HG03469 (cell line): ENCODE measurements at regions not wholly inside any gene's neighbourhood (a gene's known extent, or its start where the extent isn't known, plus 50 kb on each side); places are given as distances from the start of the nearest gene placed in this dataset.

Experiments used
- ATAC-seq: cut with Tn5 transposase; IDR thresholded peaks from one replicate; pipeline ENCODE4 v1.9.1; 2021; ENCODE audit warnings: mild to moderate bottlenecking, moderate library complexity, moderate number of reproducible peaks; ENCODE audit not compliant: unreplicated experiment

DNA sequence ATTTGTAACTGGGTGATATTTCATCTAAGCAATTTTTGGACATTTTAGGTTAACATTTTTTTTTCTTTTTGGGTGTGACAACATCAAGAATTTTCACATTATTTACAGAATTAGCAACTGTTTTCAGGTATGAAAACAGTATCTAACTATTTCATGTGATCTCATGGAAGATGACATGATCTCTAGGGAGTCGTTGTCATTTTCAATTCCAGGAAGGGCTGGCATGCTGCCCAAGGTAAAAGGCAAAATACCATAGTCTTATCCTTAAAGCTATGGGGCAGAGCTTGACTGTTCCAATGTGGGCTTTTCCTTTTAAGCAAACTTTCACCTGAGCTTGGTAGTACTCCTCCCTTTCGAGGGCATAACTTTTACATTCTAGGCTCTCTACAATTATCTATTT is 443.7 kb downstream of the DSEL start:
- ATAC-seq: no peak

GRCh38 chr18:67068608-67069007 is 447.9 kb downstream of the DSEL start:
- no peak for ATAC-seq

GRCh38 chr18:67047334-67047733 is 443.4 kb upstream of the CDH19 start:
- no peak for ATAC-seq

DNA sequence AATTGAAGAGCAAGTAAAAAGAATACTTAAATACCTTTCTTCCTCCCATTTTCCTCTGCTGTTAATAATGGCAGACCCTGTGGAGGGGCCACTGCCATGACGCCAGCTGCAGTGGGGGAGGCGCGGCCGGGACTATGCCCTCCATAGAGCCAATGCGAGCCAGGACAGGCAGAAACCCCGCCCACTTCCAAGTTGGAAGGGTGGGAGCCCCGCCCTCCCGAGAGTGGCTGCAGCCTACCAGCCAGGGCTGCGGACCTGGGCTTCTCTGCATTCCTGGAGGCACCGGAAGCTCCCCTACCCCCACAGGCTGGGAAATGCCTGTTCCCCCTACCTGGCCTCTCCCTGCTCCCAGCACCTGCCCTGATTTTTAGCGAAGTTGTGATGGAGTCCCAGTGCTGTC is 439.4 kb upstream of the CDH19 start:
- ATAC-seq: no peak

- no peak for ATAC-seq
These were observed 437.4 kb upstream of the CDH19 start for GRCh38 chr18:67041334-67041733.

DNA sequence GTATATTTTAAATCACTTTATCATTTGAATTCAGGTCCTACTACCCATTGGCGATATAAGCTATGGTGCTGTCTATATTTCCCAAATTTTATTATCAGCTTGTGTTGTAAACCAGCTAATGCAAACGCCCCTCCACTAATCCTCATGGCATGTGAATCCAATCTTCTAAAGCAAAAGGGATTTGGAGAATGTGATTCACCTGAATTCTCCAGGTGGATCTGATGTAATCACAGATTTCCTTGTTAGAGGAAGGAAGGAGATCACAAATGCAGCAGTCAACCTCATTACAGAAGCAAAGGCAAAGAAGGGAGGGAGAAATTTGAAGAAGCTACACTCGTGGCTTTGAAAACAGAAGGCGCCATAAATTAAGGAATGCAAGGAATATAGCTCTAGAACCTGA is 431.1 kb upstream of the CDH19 start:
- ATAC-seq: no peak

DNA sequence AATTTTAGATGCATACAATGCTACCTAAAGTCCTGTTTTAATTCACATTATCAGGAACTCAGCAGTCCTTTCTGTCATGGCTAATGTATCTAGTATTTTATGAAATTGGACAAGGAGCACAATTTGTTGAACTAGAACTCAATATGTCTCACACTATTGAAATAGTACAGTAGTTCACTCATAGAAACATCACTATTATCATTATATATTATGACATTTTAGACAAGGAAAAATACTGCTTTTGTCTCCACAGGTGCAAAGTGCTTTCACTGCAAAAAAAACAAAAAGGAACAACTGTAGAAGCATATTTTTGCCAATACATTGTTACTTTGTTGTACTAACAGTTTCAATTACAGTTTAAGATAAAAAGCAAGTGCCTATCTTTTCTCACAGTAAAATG is 419.2 kb upstream of the CDH19 start:
- ATAC-seq: no peak

DNA sequence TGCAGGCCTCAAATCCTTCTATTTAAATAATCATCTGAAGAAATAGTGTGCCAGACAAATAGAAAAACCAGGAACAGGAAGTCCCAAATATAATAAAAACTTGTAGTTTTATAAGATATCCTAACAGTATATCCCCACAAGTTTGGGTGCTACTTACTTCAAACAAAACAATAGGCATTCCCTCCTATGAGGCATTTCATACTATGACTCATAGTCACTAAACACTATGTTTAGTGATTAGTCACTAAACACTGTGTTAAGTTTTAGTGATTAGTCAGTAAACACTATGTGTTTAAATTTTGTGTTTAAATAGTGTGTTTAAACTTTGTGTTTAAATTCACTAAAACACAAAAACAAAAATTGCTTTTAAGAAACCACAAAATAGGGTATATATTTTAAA is 407.0 kb upstream of the CDH19 start:
- no peak for ATAC-seq

- ATAC-seq: no peak
These were observed 404.1 kb upstream of the CDH19 start for GRCh38 chr18:67007999-67008398.

GRCh38 chr18:67007085-67007484 is 403.2 kb upstream of the CDH19 start:
- ATAC-seq: no peak

- no peak for ATAC-seq
These were observed 397.2 kb upstream of the CDH19 start for GRCh38 chr18:67001052-67001451.

DNA sequence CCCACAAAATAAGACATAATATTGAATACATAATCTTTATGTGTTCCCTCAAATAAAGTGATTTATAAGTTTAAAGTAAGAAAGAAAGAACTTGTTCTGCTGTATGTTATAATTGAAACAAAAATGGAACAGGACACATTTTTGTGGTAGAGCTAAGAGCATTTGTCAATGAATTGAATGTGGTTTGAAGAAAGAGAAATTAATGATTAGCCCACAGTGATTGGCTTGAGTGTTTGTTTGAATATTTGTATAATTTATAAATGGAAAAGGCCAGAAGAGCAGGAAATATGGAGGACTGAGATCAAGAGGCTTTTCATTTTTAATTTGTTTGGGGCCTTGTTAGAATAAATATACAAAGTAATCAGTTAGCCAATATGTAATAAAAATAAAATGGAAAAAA is 395.1 kb upstream of the CDH19 start:
- no peak for ATAC-seq

- no peak for ATAC-seq
These were observed 391.4 kb upstream of the CDH19 start for GRCh38 chr18:66995270-66995669.

DNA sequence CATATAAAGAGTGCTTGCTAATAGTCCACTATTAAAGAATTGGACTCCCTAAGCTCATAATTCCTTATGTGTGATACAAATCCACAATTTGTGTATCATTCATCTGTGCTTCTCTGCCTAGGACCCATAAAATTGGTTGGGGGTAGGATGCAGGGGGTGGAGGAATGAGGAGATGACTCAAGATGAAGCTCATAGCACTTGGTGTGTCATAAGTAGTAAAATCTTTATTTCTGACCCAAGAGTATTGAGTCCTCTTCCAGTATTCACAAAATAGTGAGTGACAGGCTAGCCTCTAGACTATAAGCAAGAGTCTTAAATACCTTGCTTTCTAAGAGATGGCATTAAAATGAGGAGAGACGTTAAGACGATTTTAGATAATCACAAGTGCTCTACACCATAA is 390.9 kb upstream of the CDH19 start:
- no peak for ATAC-seq

GRCh38 chr18:66993492-66993891 is 389.6 kb upstream of the CDH19 start:
- ATAC-seq: no peak

DNA sequence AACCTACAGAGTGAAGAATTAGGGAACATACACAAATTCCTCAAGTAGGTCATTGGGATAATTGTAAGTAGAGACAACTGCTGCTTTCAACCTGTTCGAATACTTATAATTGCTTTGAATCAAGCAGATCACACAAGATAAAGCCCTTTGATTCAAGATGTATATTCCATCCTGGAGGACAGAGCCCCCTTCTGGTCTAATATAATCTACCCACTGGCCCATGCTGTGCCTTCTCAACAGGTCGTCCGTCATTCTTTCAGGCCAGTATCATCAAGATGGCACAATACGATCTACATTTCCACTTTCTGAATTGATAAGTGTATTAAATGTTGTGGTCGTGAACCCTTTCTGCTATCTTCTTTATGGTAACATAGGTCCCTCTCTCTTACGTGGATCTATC is 387.0 kb upstream of the CDH19 start:
- ATAC-seq: no peak

DNA sequence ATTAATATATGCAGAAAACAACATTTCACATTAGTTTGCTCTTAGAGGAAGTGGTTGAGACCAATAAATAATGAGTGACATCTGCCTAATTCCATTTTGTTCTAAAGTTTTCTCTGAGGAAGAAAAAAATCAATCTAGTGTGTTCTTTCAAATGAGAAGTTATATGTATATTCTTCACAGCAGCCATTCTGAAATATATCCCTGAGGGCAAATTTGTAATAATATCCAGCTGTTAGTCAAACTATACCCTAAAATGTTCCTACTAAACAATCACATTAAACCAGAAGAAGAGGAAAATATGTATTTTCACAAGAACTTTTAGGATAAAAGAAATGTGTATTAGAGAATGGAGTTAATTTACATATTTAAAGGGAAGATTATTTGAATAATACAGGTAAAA is 375.1 kb upstream of the CDH19 start:
- ATAC-seq: no peak

GRCh38 chr18:66972681-66973080 is 368.8 kb upstream of the CDH19 start:
- ATAC-seq: no peak

- ATAC-seq: no peak
These were observed 368.1 kb upstream of the CDH19 start for GRCh38 chr18:66971960-66972359.

GRCh38 chr18:66966171-66966570 is 362.3 kb upstream of the CDH19 start:
- ATAC-seq: no peak

DNA sequence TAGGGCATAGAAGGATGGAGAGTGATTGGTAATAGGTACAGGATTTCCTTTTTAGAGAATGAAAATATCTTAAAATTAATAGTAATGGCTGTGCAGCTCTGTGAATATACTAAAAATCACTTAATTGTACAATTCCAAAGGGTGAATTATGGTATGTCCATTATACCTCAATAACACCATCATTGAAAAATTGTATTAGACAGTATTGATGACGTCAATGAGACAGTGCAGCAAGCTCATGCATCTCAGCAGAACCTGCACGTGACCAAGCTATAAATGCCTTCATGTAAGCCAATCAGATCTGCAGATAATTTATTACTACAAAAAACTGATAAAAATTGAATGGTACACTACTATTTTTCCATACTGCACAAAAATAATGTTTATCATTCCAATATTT is 354.4 kb upstream of the CDH19 start:
- no peak for ATAC-seq

- no peak for ATAC-seq
These were observed 347.9 kb upstream of the CDH19 start for GRCh38 chr18:66951750-66952149.

DNA sequence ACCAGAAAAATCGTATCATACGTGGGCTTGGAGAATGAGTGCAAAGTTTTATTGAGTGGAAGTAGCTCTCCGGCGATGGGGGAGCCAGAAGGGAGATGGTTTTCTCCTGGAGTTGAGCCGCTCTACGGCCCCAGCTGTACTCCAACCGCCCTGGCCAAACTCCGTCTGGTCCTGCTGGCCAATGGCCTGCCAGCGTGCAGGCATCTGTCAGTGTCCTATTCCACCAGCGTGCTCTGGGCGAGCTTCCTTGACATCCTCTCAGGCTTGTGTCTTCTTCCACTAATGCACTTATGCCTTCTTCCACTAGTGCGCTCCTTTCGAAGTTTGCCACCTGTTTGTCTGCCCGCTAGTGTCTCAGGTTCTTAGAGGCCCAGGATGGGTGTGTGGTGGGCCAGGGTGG is 345.5 kb upstream of the CDH19 start:
- no peak for ATAC-seq

- no peak for ATAC-seq
These were observed 333.7 kb upstream of the CDH19 start for GRCh38 chr18:66937546-66937945.
